HG02840 (cell line): ENCODE measurements at regions not wholly inside any gene's neighbourhood (a gene's known extent, or its start where the extent isn't known, plus 50 kb on each side); places are given as distances from the start of the nearest gene placed in this dataset.

Experiments used
- ATAC-seq: cut with Tn5 transposase; IDR thresholded peaks from one replicate; pipeline ENCODE4 v1.9.1; 2021; ENCODE audit warnings: mild to moderate bottlenecking, moderate library complexity, moderate number of reproducible peaks; ENCODE audit not compliant: unreplicated experiment, low FRiP score

GRCh38 chr2:103103678-103104077, 341.8 kb downstream of the TMEM182 start:
- ATAC-seq: no peak

GRCh38 chr2:103119352-103119751, 357.5 kb downstream of the TMEM182 start:
- no peak for ATAC-seq

GRCh38 chr2:103121106-103121505, 359.3 kb downstream of the TMEM182 start:
- no peak for ATAC-seq

GRCh38 chr2:103123516-103123915, 361.7 kb downstream of the TMEM182 start:
- ATAC-seq: no peak

GRCh38 chr2:103130857-103131256, 369.0 kb downstream of the TMEM182 start:
- ATAC-seq: no peak

GRCh38 chr2:103132536-103133217, 370.8 kb downstream of the TMEM182 start:
- ATAC-seq: peak; percentile 76

GRCh38 chr2:103135679-103136078, 373.8 kb downstream of the TMEM182 start:
- no peak for ATAC-seq

GRCh38 chr2:103138123-103138901, 376.5 kb downstream of the TMEM182 start:
- peak; percentile 58 for ATAC-seq

- ATAC-seq: no peak
Observed at GRCh38 chr2:103139628-103140268, 377.9 kb downstream of the TMEM182 start.

GRCh38 chr2:103144837-103145236, 383.0 kb downstream of the TMEM182 start:
- ATAC-seq: no peak

GRCh38 chr2:103145739-103146138, 383.9 kb downstream of the TMEM182 start:
- ATAC-seq: no peak

- no peak for ATAC-seq
Observed at GRCh38 chr2:103151046-103151445, 389.2 kb downstream of the TMEM182 start.

- ATAC-seq: no peak
Observed at GRCh38 chr2:103152556-103152955, 390.7 kb downstream of the TMEM182 start.

GRCh38 chr2:103153580-103154284, 391.9 kb downstream of the TMEM182 start:
- no peak for ATAC-seq

- ATAC-seq: no peak
Observed at GRCh38 chr2:103155308-103155707, 393.5 kb downstream of the TMEM182 start.

GRCh38 chr2:103159018-103159417, 397.2 kb downstream of the TMEM182 start:
- ATAC-seq: no peak

GRCh38 chr2:103161456-103162289, 399.8 kb downstream of the TMEM182 start:
- ATAC-seq: no peak

- ATAC-seq: no peak
Observed at GRCh38 chr2:103164748-103165147, 402.9 kb downstream of the TMEM182 start.

GRCh38 chr2:103165836-103166235, 404.0 kb downstream of the TMEM182 start:
- ATAC-seq: no peak
